K562 (cell line): ENCODE measurements at regions not wholly inside any gene's neighbourhood (a gene's known extent, or its start where the extent isn't known, plus 50 kb on each side); places are given as distances from the start of the nearest gene placed in this dataset.

Source experiments
- JUND ChIP-seq, 2 experiments: IDR thresholded peaks; 2 replicates in 1 of 2; 3 replicates in 1 of 2; pipeline ENCODE4 v1.6.1; 2011; ENCODE audit warnings: borderline replicate concordance in 2 of 2, low read depth in 2 of 2, low read length in 2 of 2, improper control_type of control experiment in 1 of 2, missing biosample characterization in 1 of 2, missing genetic modification characterization in 1 of 2, missing genetic modification reagents in 1 of 2
- POLR2A ChIP-seq: fragments of 450-650 bp; conservative IDR thresholded peaks from 2 replicates; pipeline ENCODE4 v1.6.1; 2016
- SIN3A ChIP-seq, 2 experiments: fragments of 150-350 bp in 1 of 2; IDR thresholded peaks; 2 replicates each; pipeline ENCODE4 v1.6.1; 2011 to 2016; ENCODE audit warnings: borderline replicate concordance in 2 of 2, low read depth in 2 of 2, low read length in 2 of 2, mild to moderate bottlenecking in 2 of 2, moderate library complexity in 2 of 2; ENCODE audit not compliant: control insufficient read depth in 1 of 2
- TBP ChIP-seq: optimal IDR thresholded peaks from 2 replicates; pipeline ENCODE3; 2011; ENCODE audit warnings: low read depth, low read length, improper control_type of control experiment
- ZNF124 ChIP-seq: sonication (generic); formaldehyde crosslinking; IDR thresholded peaks from 2 replicates; pipeline ENCODE4 v1.8.1; 2022; ENCODE audit warnings: missing genetic modification reagents

DNA sequence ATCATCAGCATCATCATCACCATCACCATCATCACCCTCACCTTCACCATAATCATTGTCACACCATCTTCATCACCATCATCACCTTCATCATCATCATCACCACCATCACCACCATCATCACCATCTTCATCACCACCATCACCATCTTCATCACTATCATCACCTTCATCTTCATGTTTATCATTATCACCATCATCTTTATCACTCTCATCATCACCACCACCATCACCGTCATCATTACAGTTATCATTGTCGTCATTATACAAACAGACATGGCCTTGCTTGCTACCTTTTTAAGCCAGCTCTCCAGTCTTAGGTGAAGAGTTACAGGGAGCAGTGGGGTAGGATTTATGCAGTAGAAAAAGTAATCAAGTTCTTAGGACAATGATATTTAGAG lies 114.9 kb downstream of the IRF8 start:
- TF ChIP-seq TBP (no peak), ZNF124 (CRISPR knock-in tag) (no peak), SIN3A (IDR thresholded peaks at IDR 0.05; ENCODE audit: borderline replicate concordance in 2 of 2, control insufficient read depth in 1 of 2, low read depth in 2 of 2, low read length in 2 of 2) (no peak), JUND (IDR thresholded peaks at IDR 0.05; ENCODE audit: borderline replicate concordance, low read depth, low read length) (no peak), JUND (tag; IDR thresholded peaks at IDR 0.05; ENCODE audit: borderline replicate concordance, low read depth, low read length) (no peak), POLR2A (no peak)
